GM18517 (cell line): ENCODE measurements at regions not wholly inside any gene's neighbourhood (a gene's known extent, or its start where the extent isn't known, plus 50 kb on each side); places are given as distances from the start of the nearest gene placed in this dataset.

Source experiments
- ATAC-seq: cut with Tn5 transposase; IDR thresholded peaks from one replicate; pipeline ENCODE4 v1.9.1; 2021; ENCODE audit warnings: mild to moderate bottlenecking, moderate library complexity; ENCODE audit not compliant: unreplicated experiment

- ATAC-seq: no peak
Observed at GRCh38 chr1:209376774-209377173, 206.7 kb upstream of the CAMK1G start.

GRCh38 chr1:209377995-209378394 is 205.5 kb upstream of the CAMK1G start:
- ATAC-seq: no peak

- no peak for ATAC-seq
Observed at GRCh38 chr1:209379280-209379679, 204.2 kb upstream of the CAMK1G start.

- no peak for ATAC-seq
Observed at GRCh38 chr1:209380420-209380819, 203.1 kb upstream of the CAMK1G start.

GRCh38 chr1:209382231-209383100 is 201.0 kb upstream of the CAMK1G start:
- ATAC-seq: no peak

GRCh38 chr1:209383422-209383821 is 200.1 kb upstream of the CAMK1G start:
- ATAC-seq: no peak

- no peak for ATAC-seq
Observed at GRCh38 chr1:209383907-209384709, 199.4 kb upstream of the CAMK1G start.

GRCh38 chr1:209384710-209385550 is 198.6 kb upstream of the CAMK1G start:
- ATAC-seq: no peak

- no peak for ATAC-seq
Observed at GRCh38 chr1:209386156-209386555, 197.4 kb upstream of the CAMK1G start.

- ATAC-seq: no peak
Observed at GRCh38 chr1:209387271-209387968, 196.1 kb upstream of the CAMK1G start.

GRCh38 chr1:209387969-209388329 is 195.6 kb upstream of the CAMK1G start:
- no peak for ATAC-seq

GRCh38 chr1:209388358-209388757 is 195.2 kb upstream of the CAMK1G start:
- ATAC-seq: no peak

- ATAC-seq: no peak
Observed at GRCh38 chr1:209389258-209389657, 194.3 kb upstream of the CAMK1G start.

GRCh38 chr1:209389975-209390374 is 193.5 kb upstream of the CAMK1G start:
- ATAC-seq: no peak

GRCh38 chr1:209390764-209391163 is 192.8 kb upstream of the CAMK1G start:
- no peak for ATAC-seq

- no peak for ATAC-seq
Observed at GRCh38 chr1:209391792-209392191, 191.7 kb upstream of the CAMK1G start.

- no peak for ATAC-seq
Observed at GRCh38 chr1:209395169-209395568, 188.3 kb upstream of the CAMK1G start.

GRCh38 chr1:209397371-209397770 is 186.1 kb upstream of the CAMK1G start:
- no peak for ATAC-seq

GRCh38 chr1:209397910-209398309 is 185.6 kb upstream of the CAMK1G start:
- ATAC-seq: no peak

GRCh38 chr1:209398313-209398991 is 185.1 kb upstream of the CAMK1G start:
- ATAC-seq: no peak
